Mesendoderm (in vitro differentiated cells): ENCODE measurements at regions not wholly inside any gene's neighbourhood (a gene's known extent, or its start where the extent isn't known, plus 50 kb on each side); places are given as distances from the start of the nearest gene placed in this dataset.

Experiments
- DNase-seq: peaks from one replicate; pipeline ENCODE4 v3.0.0; 2013
- H2AK5ac ChIP-seq: 2 replicates; pipeline ENCODE4 v1.6.1; 2013; ENCODE audit warnings: low read length, inconsistent platforms
- H2BK120ac ChIP-seq: 2 replicates; pipeline ENCODE4 v1.6.1; 2013; ENCODE audit warnings: low read depth, mild to moderate bottlenecking, low read length, moderate library complexity, mixed read lengths
- H2BK15ac ChIP-seq: replicated peaks from 2 replicates; pipeline ENCODE4 v1.6.1; 2013; ENCODE audit warnings: low read depth, mild to moderate bottlenecking, moderate library complexity
- H2BK5ac ChIP-seq: 2 replicates; pipeline ENCODE4 v1.6.1; 2013; ENCODE audit warnings: low read length, inconsistent platforms
- H3K18ac ChIP-seq: 2 replicates; pipeline ENCODE4 v1.6.1; 2013; ENCODE audit warnings: mild to moderate bottlenecking, low read length, mixed read lengths
- H3K23ac ChIP-seq: one replicate; pipeline ENCODE4 v1.6.1; 2013; ENCODE audit warnings: low read length
- H3K27ac ChIP-seq: 2 replicates; pipeline ENCODE4 v1.5.1; 2013; ENCODE audit warnings: low read depth, mild to moderate bottlenecking, inconsistent platforms, low read length, moderate library complexity
- H3K27me3 ChIP-seq: 2 replicates; pipeline ENCODE4 v1.6.1; 2013; ENCODE audit warnings: low read length, control low read depth, mild to moderate bottlenecking, inconsistent platforms; ENCODE audit not compliant: insufficient read depth, poor library complexity
- H3K36me3 ChIP-seq: 2 replicates; pipeline ENCODE4 v1.6.1; 2013; ENCODE audit warnings: low read length, inconsistent platforms; ENCODE audit not compliant: control insufficient read depth, insufficient read depth
- H3K4ac ChIP-seq: one replicate; pipeline ENCODE4 v1.6.1; 2013; ENCODE audit warnings: low read depth, mild to moderate bottlenecking, low read length, moderate library complexity
- H3K4me1 ChIP-seq: 2 replicates; pipeline ENCODE4 v1.6.1; 2013; ENCODE audit warnings: low read depth, low read length, inconsistent platforms; ENCODE audit not compliant: control insufficient read depth
- H3K4me2 ChIP-seq: 2 replicates; pipeline ENCODE4 v1.6.1; 2013; ENCODE audit warnings: low read length
- H3K4me3 ChIP-seq: 2 replicates; pipeline ENCODE4 v1.5.1; 2013; ENCODE audit warnings: mild to moderate bottlenecking, low read length
- H3K56ac ChIP-seq: one replicate; pipeline ENCODE4 v1.6.1; 2013; ENCODE audit warnings: low read length
- H3K79me1 ChIP-seq: 2 replicates; pipeline ENCODE4 v1.6.1; 2013; ENCODE audit warnings: low read length, inconsistent platforms
- H3K79me2 ChIP-seq: 2 replicates; pipeline ENCODE4 v1.6.1; 2013; ENCODE audit warnings: mild to moderate bottlenecking, low read length; ENCODE audit not compliant: control insufficient read depth, insufficient read depth
- H3K9ac ChIP-seq: 2 replicates; pipeline ENCODE4 v1.6.1; 2013; ENCODE audit warnings: low read length, inconsistent platforms
- H4K5ac ChIP-seq: one replicate; pipeline ENCODE4 v1.6.1; 2013; ENCODE audit warnings: low read length
- H4K8ac ChIP-seq: one replicate; pipeline ENCODE4 v1.6.1; 2013; ENCODE audit warnings: low read depth, mild to moderate bottlenecking, control low read depth, low read length, moderate library complexity
- WGBS: extraction: QIAGEN DNeasy Blood & Tissue Kit; methylation state at CpG from one replicate; pipeline ENCODE4 v1.1.7; 2013; ENCODE audit warnings: low lambda C conversion rate, missing lambda C conversion rate; ENCODE audit not compliant: insufficient coverage; ENCODE audit errors: extremely low coverage; 5-methylcytosine and 5-hydroxymethylcytosine counted together

DNA sequence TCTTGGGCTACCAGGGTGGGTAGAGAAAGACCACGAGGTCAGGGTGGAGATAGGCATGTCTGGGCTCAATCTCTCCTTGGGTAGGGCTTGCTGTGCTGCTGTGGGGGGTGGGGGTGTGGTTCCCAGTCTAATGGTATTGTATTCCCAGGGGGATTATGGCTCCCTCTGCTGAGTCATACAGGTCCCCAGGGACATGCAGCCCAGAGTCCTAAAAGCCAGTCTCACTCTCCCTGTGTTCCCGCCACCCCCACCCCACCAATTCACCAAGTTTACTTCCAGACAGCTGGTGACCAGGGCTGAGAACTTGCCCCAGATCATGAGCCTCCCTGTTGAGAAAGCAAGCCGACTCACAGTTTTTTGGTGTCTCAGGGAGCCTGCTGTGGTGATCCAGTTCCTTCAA, 367.6 kb downstream of the C12orf75 start:
- no peaks in the 10 kb centered on the region for H3K4me1 ChIP-seq
- no peak overlapping the region for H4K8ac ChIP-seq
- H3K79me1 ChIP-seq = no peaks in the 10 kb centered on the region
- H3K4ac ChIP-seq = no peak overlapping the region
- no peak overlapping the region for H3K4me2 ChIP-seq
- no peaks in the 10 kb centered on the region for H3K27me3 ChIP-seq
- no peak overlapping the region for H3K23ac ChIP-seq
- no peak overlapping the region for H4K5ac ChIP-seq
- H3K36me3 ChIP-seq = no peaks in the 10 kb centered on the region
- H2BK120ac ChIP-seq = no peak overlapping the region
- no peak overlapping the region for H2BK15ac ChIP-seq
- H2AK5ac ChIP-seq = no peak overlapping the region
- H2BK5ac ChIP-seq = no peak overlapping the region
- no peak overlapping the region for H3K9ac ChIP-seq
- peak overlapping the region; percentile 23 for H3K27ac ChIP-seq
- H3K18ac ChIP-seq = peak overlapping the region; percentile 18
- no peaks in the 10 kb centered on the region for H3K79me2 ChIP-seq
- peak overlapping the region; percentile 25 for H3K56ac ChIP-seq
- WGBS = no CpG with 5 or more reads among the region's 3 CpGs
- DNase-seq = peak; percentile 72
- no peak overlapping the region for H3K4me3 ChIP-seq

DNA sequence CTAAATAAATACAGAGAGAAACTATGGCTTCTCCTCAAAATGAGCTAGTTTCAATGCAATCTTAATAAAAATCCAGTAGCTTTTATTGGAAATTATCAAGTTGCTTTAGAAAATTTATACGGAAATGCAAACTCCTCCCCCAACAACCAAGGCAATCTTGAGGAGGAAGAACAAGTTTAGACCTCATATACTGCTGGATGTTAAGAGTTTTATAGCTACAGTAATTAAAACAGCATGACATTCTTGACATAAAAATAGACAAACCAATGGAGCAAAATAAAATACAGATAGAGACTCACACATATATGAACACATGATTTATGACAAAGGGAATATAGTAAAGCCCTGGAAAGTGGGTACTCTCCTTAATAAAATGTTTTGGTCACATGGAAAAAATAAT, 368.7 kb downstream of the C12orf75 start:
- Histone ChIP-seq H2BK5ac (no peak overlapping the region), H3K4me3 (no peak overlapping the region), H3K18ac (no peak overlapping the region), H3K79me2 (no peaks in the 10 kb centered on the region), H3K4me2 (no peak overlapping the region), H2BK120ac (no peak overlapping the region), H2BK15ac (no peak overlapping the region), H2AK5ac (no peak overlapping the region), H3K23ac (no peak overlapping the region), H3K4ac (no peak overlapping the region), H3K9ac (no peak overlapping the region), H3K56ac (no peak overlapping the region), H4K5ac (no peak overlapping the region), H3K27ac (no peak overlapping the region), H3K27me3 (no peaks in the 10 kb centered on the region), H4K8ac (no peak overlapping the region), H3K79me1 (no peaks in the 10 kb centered on the region), H3K36me3 (no peaks in the 10 kb centered on the region), H3K4me1 (no peaks in the 10 kb centered on the region)
- no peak for DNase-seq
- WGBS = no CpG with 5 or more reads among the region's 1 CpG

DNA sequence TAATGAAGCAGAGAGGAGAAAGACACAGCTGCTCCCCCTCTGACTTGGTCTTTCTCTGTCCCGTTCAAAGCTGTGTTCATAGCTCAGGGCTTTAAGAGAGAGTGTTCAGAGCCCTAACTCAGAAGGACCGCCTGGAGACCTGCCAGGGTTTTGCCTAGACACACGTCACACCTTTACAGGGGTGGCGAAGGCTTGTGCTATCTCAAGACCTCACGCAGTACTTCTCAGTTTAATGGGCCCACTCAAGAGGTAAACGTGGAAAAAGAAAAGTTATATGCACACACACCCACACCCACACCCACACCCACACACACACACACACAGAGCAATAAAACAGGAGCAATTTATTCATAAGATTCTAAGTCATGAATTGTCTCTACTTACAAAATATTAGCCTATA, 374.3 kb downstream of the C12orf75 start:
- Histone ChIP-seq H3K36me3 (no peaks in the 10 kb centered on the region), H3K23ac (no peak overlapping the region), H3K4me1 (no peaks in the 10 kb centered on the region), H2AK5ac (no peak overlapping the region), H3K79me2 (no peaks in the 10 kb centered on the region), H3K56ac (no peak overlapping the region), H3K4me2 (no peak overlapping the region), H2BK120ac (no peak overlapping the region), H3K27me3 (no peaks in the 10 kb centered on the region), H2BK5ac (no peak overlapping the region), H3K4me3 (no peak overlapping the region), H3K79me1 (no peaks in the 10 kb centered on the region), H4K5ac (no peak overlapping the region), H2BK15ac (no peak overlapping the region), H3K9ac (no peak overlapping the region), H3K27ac (no peak overlapping the region), H3K4ac (no peak overlapping the region), H3K18ac (no peak overlapping the region), H4K8ac (no peak overlapping the region)
- DNase-seq = no peak
- WGBS = no CpG with 5 or more reads among the region's 6 CpGs

DNA sequence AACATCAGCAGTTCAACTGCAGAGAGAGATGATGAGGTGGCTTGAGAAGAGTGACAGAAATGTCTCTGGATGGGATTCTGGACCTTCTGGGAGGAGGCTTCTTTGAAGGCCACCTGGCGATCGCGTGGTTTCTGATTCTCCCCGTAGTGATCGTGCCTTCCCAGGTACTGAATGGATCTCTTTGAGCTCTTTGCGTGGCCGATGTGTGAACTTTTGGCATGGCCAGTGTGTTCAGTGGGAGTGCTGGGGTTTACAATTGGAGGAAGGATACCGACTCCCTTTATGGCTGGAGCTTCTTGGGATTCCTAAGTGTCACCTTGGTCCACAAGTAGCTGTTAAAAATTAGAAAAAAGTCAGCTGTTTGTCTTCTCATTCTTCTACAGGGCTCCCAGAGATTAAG, 374.7 kb downstream of the C12orf75 start:
- WGBS = no CpG with 5 or more reads among the region's 8 CpGs
- no peak overlapping the region for H2BK5ac ChIP-seq
- H4K5ac ChIP-seq = no peak overlapping the region
- no peak overlapping the region for H3K4me3 ChIP-seq
- no peak overlapping the region for H3K27ac ChIP-seq
- DNase-seq = no peak
- H2BK120ac ChIP-seq = no peak overlapping the region
- peak overlapping the region; percentile 56 for H3K18ac ChIP-seq
- H3K23ac ChIP-seq = no peak overlapping the region
- no peak overlapping the region for H3K9ac ChIP-seq
- H4K8ac ChIP-seq = no peak overlapping the region
- H3K4me1 ChIP-seq = peaks cover 4% of the 10 kb centered on the region
- H3K4me2 ChIP-seq = no peak overlapping the region
- H2AK5ac ChIP-seq = no peak overlapping the region
- no peaks in the 10 kb centered on the region for H3K27me3 ChIP-seq
- peak overlapping the region; percentile 56 for H3K4ac ChIP-seq
- H3K79me1 ChIP-seq = no peaks in the 10 kb centered on the region
- no peaks in the 10 kb centered on the region for H3K79me2 ChIP-seq
- H2BK15ac ChIP-seq = no peak overlapping the region
- no peaks in the 10 kb centered on the region for H3K36me3 ChIP-seq
- no peak overlapping the region for H3K56ac ChIP-seq

DNA sequence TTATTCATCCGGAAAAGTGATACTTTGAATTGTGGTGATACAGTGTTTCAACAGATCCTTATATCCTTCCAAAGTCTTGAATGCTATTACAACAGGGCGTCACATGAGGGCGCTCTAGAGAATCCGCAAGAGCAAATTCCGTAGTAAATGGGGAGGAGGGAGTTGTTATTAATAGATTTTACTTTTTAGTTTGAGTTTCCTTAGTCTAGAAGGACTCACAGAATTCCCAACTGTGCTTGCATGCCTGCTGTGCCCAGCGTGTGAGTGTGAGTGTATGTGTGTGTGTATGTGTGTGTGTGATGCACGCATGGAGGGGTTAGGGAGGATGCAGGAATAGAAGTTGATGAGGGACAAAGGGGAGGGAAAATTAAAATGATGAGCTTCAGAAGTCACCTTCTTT, 375.3 kb downstream of the C12orf75 start:
- H2AK5ac ChIP-seq = no peak overlapping the region
- H3K4ac ChIP-seq = no peak overlapping the region
- no peak overlapping the region for H3K9ac ChIP-seq
- no peak overlapping the region for H4K5ac ChIP-seq
- WGBS = no CpG with 5 or more reads among the region's 7 CpGs
- H2BK120ac ChIP-seq = no peak overlapping the region
- no peak overlapping the region for H3K4me3 ChIP-seq
- no peak overlapping the region for H3K23ac ChIP-seq
- H3K36me3 ChIP-seq = no peaks in the 10 kb centered on the region
- no peak overlapping the region for H2BK15ac ChIP-seq
- no peak overlapping the region for H2BK5ac ChIP-seq
- DNase-seq = peak; percentile 73
- H3K18ac ChIP-seq = no peak overlapping the region
- H3K56ac ChIP-seq = no peak overlapping the region
- no peak overlapping the region for H3K27ac ChIP-seq
- no peaks in the 10 kb centered on the region for H3K27me3 ChIP-seq
- no peak overlapping the region for H4K8ac ChIP-seq
- H3K79me2 ChIP-seq = no peaks in the 10 kb centered on the region
- H3K4me1 ChIP-seq = peaks cover 4% of the 10 kb centered on the region
- H3K79me1 ChIP-seq = no peaks in the 10 kb centered on the region
- no peak overlapping the region for H3K4me2 ChIP-seq

DNA sequence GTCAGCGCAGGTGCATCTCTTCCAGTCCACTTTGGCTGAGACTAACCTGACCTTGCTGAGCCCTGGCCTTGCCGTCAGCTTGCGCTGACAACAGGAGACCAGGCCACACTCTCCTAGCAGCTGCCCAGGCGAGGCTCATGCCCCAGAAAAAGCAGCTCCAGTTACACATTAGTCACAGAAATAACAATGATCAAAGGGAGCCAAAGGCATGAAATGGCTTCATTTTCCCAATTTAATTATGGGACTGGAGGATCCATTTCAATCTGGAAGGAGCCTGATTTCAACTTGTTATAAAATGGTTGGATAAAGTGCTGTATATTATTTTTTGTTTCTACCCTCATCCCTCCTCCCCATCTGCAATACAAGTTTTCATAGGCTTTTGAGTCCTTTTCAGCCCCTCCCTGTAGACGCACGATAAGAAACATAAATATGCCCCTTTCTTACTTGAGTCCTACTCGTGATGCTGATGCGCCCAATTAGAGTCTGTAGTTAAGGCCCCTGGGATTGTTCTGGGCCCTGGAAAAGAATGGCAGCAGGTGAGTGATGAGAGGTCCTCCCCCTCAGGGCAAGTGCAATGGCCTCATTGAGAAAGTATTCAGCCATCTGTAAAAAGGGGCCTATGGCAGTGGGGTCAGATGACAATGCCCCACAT, 376.0 kb downstream of the C12orf75 start:
- WGBS = no CpG with 5 or more reads among the region's 8 CpGs
- no peak overlapping the region for H4K8ac ChIP-seq
- no peak overlapping the region for H2BK120ac ChIP-seq
- H3K4ac ChIP-seq = no peak overlapping the region
- DNase-seq = peak; percentile 89
- H2BK5ac ChIP-seq = no peak overlapping the region
- H3K4me1 ChIP-seq = peaks cover 4% of the 10 kb centered on the region
- H3K27ac ChIP-seq = no peak overlapping the region
- H3K23ac ChIP-seq = no peak overlapping the region
- no peak overlapping the region for H4K5ac ChIP-seq
- H3K36me3 ChIP-seq = no peaks in the 10 kb centered on the region
- no peak overlapping the region for H3K9ac ChIP-seq
- no peaks in the 10 kb centered on the region for H3K79me1 ChIP-seq
- H3K79me2 ChIP-seq = no peaks in the 10 kb centered on the region
- H3K27me3 ChIP-seq = no peaks in the 10 kb centered on the region
- no peak overlapping the region for H3K18ac ChIP-seq
- H3K4me2 ChIP-seq = no peak overlapping the region
- no peak overlapping the region for H3K56ac ChIP-seq
- H2BK15ac ChIP-seq = no peak overlapping the region
- H3K4me3 ChIP-seq = no peak overlapping the region
- no peak overlapping the region for H2AK5ac ChIP-seq
